K562 (cell line): ENCODE measurements at regions not wholly inside any gene's neighbourhood (a gene's known extent, or its start where the extent isn't known, plus 50 kb on each side); places are given as distances from the start of the nearest gene placed in this dataset.
A peak's percentile ranks its signal among the peaks of the same experiment; 100 is the strongest.

ENCODE experiments used
- E4F1 ChIP-seq: fragments of 250-450 bp; sonication (Bioruptor Pico); IDR thresholded peaks from 2 replicates; pipeline ENCODE4 v1.5.0; 2021; ENCODE audit warnings: mild to moderate bottlenecking, borderline replicate concordance
- GABPB1 ChIP-seq: sonication (generic); formaldehyde crosslinking; IDR thresholded peaks from 2 replicates; pipeline ENCODE4 v1.8.0; 2022; ENCODE audit warnings: mild to moderate bottlenecking, missing genetic modification reagents
- HEY1 ChIP-seq: fragments of 250-450 bp; sonication (Bioruptor Pico); IDR thresholded peaks from 2 replicates; pipeline ENCODE4 v1.5.0; 2020; ENCODE audit warnings: mild to moderate bottlenecking, moderate library complexity, borderline replicate concordance
- JUND ChIP-seq, 2 experiments: IDR thresholded peaks; 2 replicates in 1 of 2; 3 replicates in 1 of 2; pipeline ENCODE4 v1.6.1; 2011; ENCODE audit warnings: borderline replicate concordance in 2 of 2, low read depth in 2 of 2, low read length in 2 of 2, improper control_type of control experiment in 1 of 2, missing biosample characterization in 1 of 2, missing genetic modification characterization in 1 of 2, missing genetic modification reagents in 1 of 2
- KLF16 ChIP-seq: IDR thresholded peaks from 2 replicates; pipeline ENCODE4 v1.6.1; 2016; ENCODE audit warnings: antibody characterized with exemption
- MCM5 ChIP-seq: fragments of 450-650 bp; IDR thresholded peaks from 2 replicates; pipeline ENCODE4 v1.6.1; 2016; ENCODE audit warnings: low read depth
- NCOA1 ChIP-seq: fragments of 450-650 bp; IDR thresholded peaks from 2 replicates; pipeline ENCODE4 v1.6.1; 2016; ENCODE audit warnings: low read depth
- PKNOX1 ChIP-seq: fragments of 450-650 bp; IDR thresholded peaks from 2 replicates; pipeline ENCODE4 v1.6.1; 2016
- ZBTB33 ChIP-seq: sonication (generic); formaldehyde crosslinking; IDR thresholded peaks from 2 replicates; pipeline ENCODE4 v1.8.1; 2023; ENCODE audit warnings: mild to moderate bottlenecking, missing genetic modification reagents
- ZNF143 ChIP-seq: sonication (generic); formaldehyde crosslinking; IDR thresholded peaks from 2 replicates; pipeline ENCODE4 v1.9.0; 2022; ENCODE audit warnings: mild to moderate bottlenecking, missing genetic modification reagents
- ZNF274 ChIP-seq: IDR thresholded peaks from 2 replicates; pipeline ENCODE4 v1.6.1; 2011; ENCODE audit warnings: low read depth, mild to moderate bottlenecking, low read length, moderate library complexity, borderline replicate concordance
- ZNF347 ChIP-seq: fragments of 450-650 bp; formaldehyde crosslinking; IDR thresholded peaks from 2 replicates; pipeline ENCODE4 v1.4.0; 2020; ENCODE audit warnings: low read depth, mild to moderate bottlenecking, moderate library complexity
- TF ChIP-seq, protein P1 (sequence below): fragments of 450-650 bp; IDR thresholded peaks from 2 replicates; pipeline ENCODE4 v1.6.1; 2016; ENCODE audit warnings: antibody characterized with exemption
- TF ChIP-seq, protein P2 (sequence below): fragments of 250-450 bp; sonication (Bioruptor Pico); IDR thresholded peaks from 2 replicates; pipeline ENCODE4 v1.5.0; 2021
- TF ChIP-seq, protein P3 (sequence below), 3 experiments: fragments of 200-800 bp in 1 of 3; sonication (Bioruptor generic) in 1 of 3; sonication (generic) in 1 of 3; formaldehyde crosslinking in 1 of 3; IDR thresholded peaks; 2 replicates each; pipeline versions ENCODE4 v1.6.1 to v1.8.0; 2016 to 2022; ENCODE audit warnings: mild to moderate bottlenecking in 2 of 3, missing compliant biosample characterization in 2 of 3, missing genetic modification characterization in 2 of 3, missing genetic modification reagents in 1 of 3

GRCh38 chr6:27565839-27566779 lies 93.2 kb upstream of the ZNF184 start (continued):
- TF ChIP-seq E4F1 (CRISPR knock-in tag) (no peak), ZNF143 (CRISPR knock-in tag) (no peak), PKNOX1 (peak; percentile 45; the same call in 1 of the 2 replicates), GABPB1 (CRISPR knock-in tag) (no peak), MCM5 (no peak), ZBTB33 (CRISPR knock-in tag) (peak; percentile 95), JUND (IDR thresholded peaks at IDR 0.05; ENCODE audit: borderline replicate concordance, low read depth, low read length) (0 out of 2 replicates have a peak, but pooled peaks have one; percentile 22), JUND (tag; IDR thresholded peaks at IDR 0.05; ENCODE audit: borderline replicate concordance, low read depth, low read length) (peak; percentile 16; the same call in 1 of the 3 replicates), KLF16 (no peak), NCOA1 (no peak), ZNF274 (no peak), HEY1 (CRISPR knock-in tag) (no peak), ZNF347 (CRISPR knock-in tag) (no peak)
- TF ChIP-seq, protein P1, sequence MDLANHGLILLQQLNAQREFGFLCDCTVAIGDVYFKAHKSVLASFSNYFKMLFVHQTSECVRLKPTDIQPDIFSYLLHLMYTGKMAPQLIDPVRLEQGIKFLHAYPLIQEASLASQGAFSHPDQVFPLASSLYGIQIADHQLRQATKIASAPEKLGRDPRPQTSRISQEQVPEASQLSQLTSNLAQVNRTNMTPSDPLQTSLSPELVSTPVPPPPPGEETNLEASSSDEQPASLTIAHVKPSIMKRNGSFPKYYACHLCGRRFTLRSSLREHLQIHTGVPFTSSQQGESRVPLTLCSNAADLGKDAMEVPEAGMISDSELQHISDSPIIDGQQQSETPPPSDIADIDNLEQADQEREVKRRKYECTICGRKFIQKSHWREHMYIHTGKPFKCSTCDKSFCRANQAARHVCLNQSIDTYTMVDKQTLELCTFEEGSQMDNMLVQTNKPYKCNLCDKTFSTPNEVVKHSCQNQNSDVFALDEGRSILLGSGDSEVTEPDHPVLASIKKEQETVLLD = no peak
- TF ChIP-seq, protein P2, sequence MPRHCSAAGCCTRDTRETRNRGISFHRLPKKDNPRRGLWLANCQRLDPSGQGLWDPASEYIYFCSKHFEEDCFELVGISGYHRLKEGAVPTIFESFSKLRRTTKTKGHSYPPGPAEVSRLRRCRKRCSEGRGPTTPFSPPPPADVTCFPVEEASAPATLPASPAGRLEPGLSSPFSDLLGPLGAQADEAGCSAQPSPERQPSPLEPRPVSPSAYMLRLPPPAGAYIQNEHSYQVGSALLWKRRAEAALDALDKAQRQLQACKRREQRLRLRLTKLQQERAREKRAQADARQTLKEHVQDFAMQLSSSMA (CRISPR knock-in tag) = no peak
- TF ChIP-seq, protein P3, sequence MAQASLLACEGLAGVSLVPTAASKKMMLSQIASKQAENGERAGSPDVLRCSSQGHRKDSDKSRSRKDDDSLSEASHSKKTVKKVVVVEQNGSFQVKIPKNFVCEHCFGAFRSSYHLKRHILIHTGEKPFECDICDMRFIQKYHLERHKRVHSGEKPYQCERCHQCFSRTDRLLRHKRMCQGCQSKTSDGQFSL (CRISPR knock-in tag; IDR thresholded peaks at IDR 0.05) = no peak
- TF ChIP-seq, protein P3 (tag; IDR thresholded peaks at IDR 0.05) = no peak
